Body of pancreas (tissue), 4 donors: ENCODE measurements at regions not wholly inside any gene's neighbourhood (a gene's known extent, or its start where the extent isn't known, plus 50 kb on each side); places are given as distances from the start of the nearest gene placed in this dataset. TPM values are rescaled to one million over a fixed set of nuclear protein-coding genes. Genes with fewer than 3 reads are reported as not detected.

ENCODE experiments used
- ATAC-seq: fragments of 150-250 bp; one replicate; pipeline ENCODE4 v1.9.1; 2016
- DNase-seq, 4 donors: peaks; one replicate each; pipeline ENCODE4 v3.0.0-alpha.2; 2019
- H3K27ac ChIP-seq, 4 donors: fragments of 200-600 bp; sonication (generic); 1 replicate in 3 of 4; 2 replicates in 1 of 4; pipeline versions ENCODE4 v1.5.1 to v1.6.1; 2016 to 2019; ENCODE audit warnings: mild to moderate bottlenecking in 1 of 4, mixed read lengths in 1 of 4, moderate library complexity in 1 of 4
- H3K27me3 ChIP-seq, 2 donors: fragments of 200-600 bp; sonication (generic); one replicate each; pipeline ENCODE4 v1.6.0; 2016; ENCODE audit warnings: mild to moderate bottlenecking in 1 of 2
- H3K36me3 ChIP-seq, 2 donors: fragments of 200-600 bp; sonication (generic); replicated peaks in 1 of 2; 2 replicates each; pipeline ENCODE4 v1.5.1; 2016; ENCODE audit warnings: low read depth in 2 of 2; ENCODE audit not compliant: insufficient read depth in 1 of 2
- H3K4me1 ChIP-seq: fragments of 200-600 bp; sonication (generic); one replicate; pipeline ENCODE4 v1.6.0; 2016
- H3K4me3 ChIP-seq, 2 donors: fragments of 200-600 bp; sonication (generic); 1 replicate in 1 of 2; 2 replicates in 1 of 2; pipeline ENCODE4 v1.5.1; 2016 to 2019
- H3K9me3 ChIP-seq, 3 donors: fragments of 200-600 bp; sonication (generic); 1 replicate in 2 of 3; 2 replicates in 1 of 3; pipeline ENCODE4 v1.5.1; 2016
- POLR2A ChIP-seq, 3 donors: fragments of 450-650 bp; IDR thresholded peaks; one replicate each; pipeline ENCODE4 v1.6.1; 2016; ENCODE audit warnings: antibody characterized with exemption in 3 of 3, mild to moderate bottlenecking in 2 of 3
- WGBS, 2 donors: methylation state at CpG; one replicate each; pipeline ENCODE4 v1.1.5; 2017; 5-methylcytosine and 5-hydroxymethylcytosine counted together
- intact Hi-C: fragments of 100-400 bp; cut with DNase I; formaldehyde crosslinking; loops from one replicate; pipeline ENCODE4 v1.15.1; 2023
- small RNA-seq: library from RNA; depleted of rRNA; stranded (forward); fragments of <200 nt; gene quantifications from one replicate; pipeline ENCODE3, GENCODE V24; 2016
- TF ChIP-seq, protein P1 (sequence below), 7 experiments: fragments of 450-650 bp in 4 of 7; fragments of 200-600 bp in 3 of 7; sonication (generic) in 3 of 7; IDR thresholded peaks; one replicate each; pipeline ENCODE4 v1.5.1; 2016 to 2019; ENCODE audit warnings: antibody characterized with exemption in 7 of 7

DNA sequence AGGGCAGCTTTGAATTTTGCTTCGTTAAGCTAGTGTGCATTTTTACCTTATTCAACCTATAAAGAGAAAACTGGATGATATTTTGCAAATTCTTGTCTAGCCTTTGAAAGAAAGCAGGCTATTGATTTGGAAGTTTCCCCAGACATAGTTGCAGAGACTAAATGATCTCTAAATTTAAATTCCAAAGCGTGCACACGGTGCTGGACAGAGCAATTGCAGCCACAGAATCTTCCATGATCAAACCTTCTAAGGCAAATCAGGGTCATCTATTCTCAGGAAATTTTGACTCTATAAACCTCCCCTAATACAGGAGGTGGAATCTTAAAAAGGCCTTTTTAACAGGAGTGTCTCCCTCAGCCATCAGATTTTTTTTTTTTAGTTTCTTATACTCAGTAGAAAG lies 159.9 kb downstream of the MDFIC start:
- Histone ChIP-seq H3K4me1 (peaks cover 6% of the 10 kb centered on the region), H3K4me3 (no peak overlapping the region), H3K27me3 (no peaks in the 10 kb centered on the region), H3K27ac (no peak overlapping the region), H3K36me3 (no peaks in the 10 kb centered on the region), H3K9me3 (no peaks in the 10 kb centered on the region)
- no peak for TF ChIP-seq POLR2A (IDR thresholded peaks at IDR 0.05)
- TF ChIP-seq, protein P1, sequence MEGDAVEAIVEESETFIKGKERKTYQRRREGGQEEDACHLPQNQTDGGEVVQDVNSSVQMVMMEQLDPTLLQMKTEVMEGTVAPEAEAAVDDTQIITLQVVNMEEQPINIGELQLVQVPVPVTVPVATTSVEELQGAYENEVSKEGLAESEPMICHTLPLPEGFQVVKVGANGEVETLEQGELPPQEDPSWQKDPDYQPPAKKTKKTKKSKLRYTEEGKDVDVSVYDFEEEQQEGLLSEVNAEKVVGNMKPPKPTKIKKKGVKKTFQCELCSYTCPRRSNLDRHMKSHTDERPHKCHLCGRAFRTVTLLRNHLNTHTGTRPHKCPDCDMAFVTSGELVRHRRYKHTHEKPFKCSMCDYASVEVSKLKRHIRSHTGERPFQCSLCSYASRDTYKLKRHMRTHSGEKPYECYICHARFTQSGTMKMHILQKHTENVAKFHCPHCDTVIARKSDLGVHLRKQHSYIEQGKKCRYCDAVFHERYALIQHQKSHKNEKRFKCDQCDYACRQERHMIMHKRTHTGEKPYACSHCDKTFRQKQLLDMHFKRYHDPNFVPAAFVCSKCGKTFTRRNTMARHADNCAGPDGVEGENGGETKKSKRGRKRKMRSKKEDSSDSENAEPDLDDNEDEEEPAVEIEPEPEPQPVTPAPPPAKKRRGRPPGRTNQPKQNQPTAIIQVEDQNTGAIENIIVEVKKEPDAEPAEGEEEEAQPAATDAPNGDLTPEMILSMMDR (IDR thresholded peaks at IDR 0.05), result no peak
- intact Hi-C loops, result no loop called here
- ATAC-seq, result no peak
- no peak for DNase-seq
- WGBS, 2 donors, result 77 to 78% methylated on average over 3 of the region's 3 CpGs

DNA sequence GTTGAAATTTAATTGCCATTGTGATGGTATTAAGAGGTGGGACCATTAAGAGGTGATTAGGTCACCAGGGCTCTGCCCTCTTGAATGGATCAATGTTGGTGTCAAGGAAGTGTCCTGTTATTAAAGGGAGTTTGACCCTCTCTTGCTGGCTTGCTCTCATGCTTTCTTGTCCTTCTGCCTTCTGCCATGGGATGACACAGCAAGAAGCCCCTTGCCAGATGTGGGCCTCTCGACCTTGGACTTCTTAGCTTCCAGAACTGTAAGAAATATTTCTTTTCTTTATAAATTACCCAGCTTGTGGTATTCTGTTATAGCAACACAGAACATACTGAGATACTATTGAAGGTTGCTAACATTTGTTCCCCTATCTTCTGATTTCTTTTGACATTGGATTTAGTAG lies 157.0 kb downstream of the MDFIC start:
- no peak for ATAC-seq
- Histone ChIP-seq H3K27me3 (no peaks in the 10 kb centered on the region), H3K27ac (no peak overlapping the region), H3K4me1 (no peaks in the 10 kb centered on the region), H3K36me3 (no peaks in the 10 kb centered on the region), H3K4me3 (no peak overlapping the region), H3K9me3 (no peaks in the 10 kb centered on the region)
- intact Hi-C loops, result no loop called here
- DNase-seq, result no peak
- WGBS, 2 donors, result 90 to 95% methylated on average over 1 of the region's 1 CpG
- TF ChIP-seq, protein P1 (IDR thresholded peaks at IDR 0.05), result no peak
- no peak for TF ChIP-seq POLR2A (IDR thresholded peaks at IDR 0.05)

DNA sequence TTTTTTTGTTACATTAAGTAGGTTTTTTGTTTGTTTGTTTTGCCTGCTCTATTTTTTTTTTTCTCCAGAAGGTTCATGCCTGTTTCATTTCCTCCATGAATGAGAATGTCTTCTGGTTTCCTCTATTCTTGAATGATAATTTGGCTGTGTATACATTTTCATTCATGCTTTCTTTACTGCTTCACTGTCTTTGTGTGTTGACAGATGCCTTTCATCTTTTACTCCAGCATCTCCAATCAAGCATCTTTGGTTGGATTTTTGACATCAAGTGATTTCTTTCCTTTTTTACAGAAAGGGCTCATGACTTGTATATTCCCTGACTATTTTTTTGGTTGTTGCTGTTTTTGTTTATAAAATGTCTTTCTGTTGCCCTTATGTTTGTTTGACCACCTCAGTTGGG lies 156.5 kb downstream of the MDFIC start:
- Histone ChIP-seq H3K4me1 (no peaks in the 10 kb centered on the region), H3K27me3 (no peaks in the 10 kb centered on the region), H3K9me3 (no peaks in the 10 kb centered on the region), H3K4me3 (no peak overlapping the region), H3K27ac (no peak overlapping the region), H3K36me3 (no peaks in the 10 kb centered on the region)
- DNase-seq, result no peak
- no peak for TF ChIP-seq POLR2A (IDR thresholded peaks at IDR 0.05)
- TF ChIP-seq, protein P1 (IDR thresholded peaks at IDR 0.05), result no peak
- intact Hi-C loops, result no loop called here
- ATAC-seq, result no peak

DNA sequence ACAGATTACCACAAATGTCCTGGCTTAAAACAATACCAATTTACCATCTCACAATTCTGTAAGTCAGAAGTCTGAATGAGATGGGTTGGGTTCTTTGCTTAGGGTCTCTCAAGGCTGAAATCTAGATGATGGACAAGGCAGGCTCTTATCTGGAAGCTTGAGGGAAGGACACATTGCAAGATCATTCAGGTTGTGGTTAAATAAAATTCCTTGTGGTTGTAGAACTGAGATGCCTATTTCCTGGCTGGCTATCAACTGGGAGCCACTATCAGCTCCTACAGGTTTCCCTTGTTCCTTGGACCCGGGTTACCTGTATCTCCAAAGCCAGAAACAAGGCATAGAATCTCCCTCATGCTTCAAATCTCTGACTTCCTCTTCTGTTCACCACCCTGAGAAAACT lies 148.4 kb downstream of the MDFIC start:
- H3K27me3 ChIP-seq, result no peaks in the 10 kb centered on the region
- H3K36me3 ChIP-seq, result no peaks in the 10 kb centered on the region
- no peak for TF ChIP-seq POLR2A (IDR thresholded peaks at IDR 0.05)
- TF ChIP-seq, protein P1 (IDR thresholded peaks at IDR 0.05), result no peak
- no peaks in the 10 kb centered on the region for H3K9me3 ChIP-seq
- ATAC-seq (no peak), DNase-seq (no peak)
- 67 to 73% methylated on average over 1 of the region's 1 CpG for WGBS, 2 donors
- H3K4me3 ChIP-seq, result no peak overlapping the region
- intact Hi-C loops, result no loop called here
- no peak overlapping the region for H3K27ac ChIP-seq
- no peaks in the 10 kb centered on the region for H3K4me1 ChIP-seq

Small RNA genes lying in the stretch of these regions (small RNA-seq; reads per million reads assigned to genes)
- gene RF00019 (not detected), gene SNORA25B (not detected)
